CD14-positive monocyte (primary cell): ENCODE measurements at regions not wholly inside any gene's neighbourhood (a gene's known extent, or its start where the extent isn't known, plus 50 kb on each side); places are given as distances from the start of the nearest gene placed in this dataset.
A peak's percentile ranks its signal among the peaks of the same experiment; 100 is the strongest.

Experiments
- DNase-seq, 3 donors: peaks; one replicate each; pipeline ENCODE4 v3.0.0-alpha.2; 2011 to 2022
- H2AFZ ChIP-seq: 2 replicates; pipeline ENCODE4 v1.6.0; 2012; ENCODE audit warnings: mild to moderate bottlenecking, low read depth, low read length, inconsistent platforms; ENCODE audit not compliant: insufficient read depth, poor library complexity, severe bottlenecking
- H3K27ac ChIP-seq, 2 donors: 1 replicate in 1 of 2; 2 replicates in 1 of 2; pipeline ENCODE4 v1.5.1; 2012 to 2013; ENCODE audit warnings: low read length in 2 of 2, control low read depth in 1 of 2, inconsistent platforms in 1 of 2, low read depth in 1 of 2, mild to moderate bottlenecking in 1 of 2
- H3K27me3 ChIP-seq, 2 donors: one replicate each; pipeline versions ENCODE4 v1.6.0 to v1.6.1; 2011 to 2013; ENCODE audit warnings: low read length in 2 of 2; ENCODE audit not compliant: control insufficient read depth in 2 of 2, insufficient read depth in 2 of 2
- H3K36me3 ChIP-seq, 2 donors: replicated peaks in 1 of 2; 1 replicate in 1 of 2; 2 replicates in 1 of 2; pipeline versions ENCODE4 v1.5.1 to v1.6.1; 2012 to 2013; ENCODE audit warnings: low read length in 2 of 2, control low read depth in 1 of 2, inconsistent platforms in 1 of 2, mild to moderate bottlenecking in 1 of 2; ENCODE audit not compliant: insufficient read depth in 2 of 2, control insufficient read depth in 1 of 2
- H3K4me1 ChIP-seq, 2 donors: 1 replicate in 1 of 2; 2 replicates in 1 of 2; pipeline versions ENCODE4 v1.5.1 to v1.6.1; 2012 to 2013; ENCODE audit warnings: low read length in 2 of 2, control low read depth in 1 of 2, inconsistent platforms in 1 of 2, mild to moderate bottlenecking in 1 of 2, moderate library complexity in 1 of 2; ENCODE audit not compliant: insufficient read depth in 2 of 2, control insufficient read depth in 1 of 2
- H3K4me2 ChIP-seq: replicated peaks from 2 replicates; pipeline ENCODE3; 2012; ENCODE audit warnings: low read length, moderate library complexity, mild to moderate bottlenecking; ENCODE audit not compliant: poor library complexity, severe bottlenecking; ENCODE audit errors: extremely low read depth
- H3K4me3 ChIP-seq, 3 experiments: fragments of 200-600 bp in 1 of 3; sonication (generic) in 1 of 3; replicated peaks in 1 of 3; 1 replicate in 2 of 3; 2 replicates in 1 of 3; pipeline ENCODE4 v1.5.1; 2011 to 2013; ENCODE audit warnings: low read length in 3 of 3, mild to moderate bottlenecking in 3 of 3, control low read depth in 2 of 3, low read depth in 2 of 3, inconsistent platforms in 1 of 3, moderate library complexity in 1 of 3
- H3K79me2 ChIP-seq: 2 replicates; pipeline ENCODE4 v1.6.0; 2012; ENCODE audit warnings: mild to moderate bottlenecking, control low read depth, inconsistent platforms, low read length, moderate library complexity; ENCODE audit not compliant: insufficient read depth
- H3K9ac ChIP-seq: 2 replicates; pipeline ENCODE4 v1.6.0; 2017; ENCODE audit warnings: low read length, mild to moderate bottlenecking; ENCODE audit not compliant: insufficient read depth, poor library complexity, severe bottlenecking
- H3K9me3 ChIP-seq, 2 donors: replicated peaks in 1 of 2; 1 replicate in 1 of 2; 2 replicates in 1 of 2; pipeline versions ENCODE4 v1.5.1 to v1.6.1; 2012 to 2013; ENCODE audit warnings: low read length in 2 of 2, control low read depth in 1 of 2; ENCODE audit not compliant: control insufficient read depth in 1 of 2, insufficient read depth in 1 of 2
- H4K20me1 ChIP-seq: 2 replicates; pipeline ENCODE4 v1.6.0; 2012; ENCODE audit warnings: mild to moderate bottlenecking, low read length, control low read depth, moderate library complexity; ENCODE audit not compliant: insufficient read depth
- H3K27ac Mint-ChIP-seq, 7 donors: one replicate each; pipeline ENCODE4 v1.8.0; 2020; ENCODE audit warnings: mild to moderate bottlenecking in 7 of 7, mixed read lengths in 7 of 7, moderate library complexity in 6 of 7, inconsistent platforms in 2 of 7
- H3K27me3 Mint-ChIP-seq, 3 donors: one replicate each; pipeline ENCODE4 v1.8.0; 2021 to 2022; ENCODE audit warnings: low read depth in 3 of 3, mild to moderate bottlenecking in 3 of 3, mixed read lengths in 3 of 3, moderate library complexity in 3 of 3, inconsistent platforms in 1 of 3
- H3K36me3 Mint-ChIP-seq, 2 donors: one replicate each; pipeline ENCODE4 v1.8.0; 2020; ENCODE audit warnings: mixed read lengths in 2 of 2, inconsistent platforms in 1 of 2, mild to moderate bottlenecking in 1 of 2
- H3K4me1 Mint-ChIP-seq: one replicate; pipeline ENCODE4 v1.8.0; 2020; ENCODE audit warnings: mild to moderate bottlenecking, mixed read lengths
- H3K4me3 Mint-ChIP-seq, 2 donors: one replicate each; pipeline ENCODE4 v1.8.0; 2020; ENCODE audit warnings: mild to moderate bottlenecking in 2 of 2, mixed read lengths in 2 of 2, moderate library complexity in 1 of 2
- H3K9me3 Mint-ChIP-seq, 7 donors: one replicate each; pipeline ENCODE4 v1.8.0; 2020 to 2022; ENCODE audit warnings: mixed read lengths in 7 of 7, mild to moderate bottlenecking in 6 of 7, moderate library complexity in 6 of 7, inconsistent platforms in 2 of 7
- CTCF ChIP-seq: fragments of 200-600 bp; IDR thresholded peaks from one replicate; pipeline ENCODE4 v1.8.0; 2022; ENCODE audit warnings: antibody characterized with exemption, mild to moderate bottlenecking
- WGBS: methylation state at CpG from one replicate; pipeline ENCODE4 v1.1.5; 2013; ENCODE audit warnings: missing lambda C conversion rate; ENCODE audit not compliant: insufficient coverage; 5-methylcytosine and 5-hydroxymethylcytosine counted together
- intact Hi-C, 2 donors: fragments of 100-400 bp; cut with micrococcal nuclease; formaldehyde crosslinking; loops; one replicate each; pipeline versions ENCODE4 v1.15.0 to v1.15.1; 2023

- H3K9me3 Mint-ChIP-seq, result no peaks in the 10 kb centered on the region
- peak overlapping the region; percentile 2 to 78 for H3K4me3 Mint-ChIP-seq
- Histone ChIP-seq H3K9ac (peak overlapping the region; percentile 25), H2AFZ (peak overlapping the region; percentile 29), H3K79me2 (peaks cover 75% of the 10 kb centered on the region), H3K27ac (peak overlapping the region; percentile 69 to 95), H3K27me3 (no peaks in the 10 kb centered on the region), H3K4me3 (peak overlapping the region in 1 of 3 experiments; percentile 79), H3K9me3 (no peaks in the 10 kb centered on the region), H3K4me1 (peaks cover 49 to 63% of the 10 kb centered on the region in 2 donors), H4K20me1 (peaks cover 60% of the 10 kb centered on the region), H3K4me2 (peak overlapping the region; percentile 93), H3K36me3 (peaks cover 3 to 6% of the 10 kb centered on the region in 2 donors)
- H3K27me3 Mint-ChIP-seq, result peaks cover 0 to 3% (median 0%) of the 10 kb centered on the region in 3 donors
- DNase-seq, result peak; percentile 51 to 76 (median 71)
- H3K27ac Mint-ChIP-seq, result peak overlapping the region; percentile 93 to 96 (median 95)
- no peak for TF ChIP-seq CTCF
- intact Hi-C loops, result no loop called here
- peaks cover 13 to 19% of the 10 kb centered on the region in 2 donors for H3K36me3 Mint-ChIP-seq
- H3K4me1 Mint-ChIP-seq, result peaks cover 65% of the 10 kb centered on the region
- 32% methylated on average over 5 of the region's 8 CpGs for WGBS
These were observed 67.2 kb upstream of the PTGR2 start for GRCh38 chr14:73784181-73784987.

- H2AFZ ChIP-seq, result no peak overlapping the region
- no peak overlapping the region for H3K9ac ChIP-seq
- peak overlapping the region in 1 of 2 donors; percentile 95 for H3K27ac ChIP-seq
- peaks cover 57 to 67% of the 10 kb centered on the region in 2 donors for H3K4me1 ChIP-seq
- Mint-ChIP-seq H3K4me1 (peaks cover 66% of the 10 kb centered on the region), H3K4me3 (no peak overlapping the region), H3K27ac (peak overlapping the region in 6 of 7 donors; percentile 86 to 95 (median 90)), H3K27me3 (peaks cover 0 to 2% (median 0%) of the 10 kb centered on the region in 3 donors), H3K9me3 (no peaks in the 10 kb centered on the region), H3K36me3 (peaks cover 13 to 19% of the 10 kb centered on the region in 2 donors)
- peaks cover 3 to 6% of the 10 kb centered on the region in 2 donors for H3K36me3 ChIP-seq
- H3K79me2 ChIP-seq, result peaks cover 82% of the 10 kb centered on the region
- no peaks in the 10 kb centered on the region for H3K9me3 ChIP-seq
- H3K4me2 ChIP-seq, result no peak overlapping the region
- intact Hi-C loops, result no loop called here
- peaks cover 71% of the 10 kb centered on the region for H4K20me1 ChIP-seq
- WGBS, result 87% methylated on average over 10 of the region's 10 CpGs
- H3K27me3 ChIP-seq, result no peaks in the 10 kb centered on the region
- no peak overlapping the region for H3K4me3 ChIP-seq
- no peak for DNase-seq
- TF ChIP-seq CTCF, result no peak
These were observed 68.4 kb upstream of the PTGR2 start for GRCh38 chr14:73783107-73783727.
